LNCaP clone FGC (cell line): ENCODE measurements at regions not wholly inside any gene's neighbourhood (a gene's known extent, or its start where the extent isn't known, plus 50 kb on each side); places are given as distances from the start of the nearest gene placed in this dataset.

ENCODE experiments used
- DNase-seq: peaks from one replicate; pipeline ENCODE4 v3.0.0-alpha.2; 2011; ENCODE audit warnings: low read depth
- H3K4me3 ChIP-seq: 2 replicates; pipeline ENCODE4 v1.5.1; 2011; ENCODE audit warnings: mild to moderate bottlenecking, low read depth, low read length, control low read depth
- TF ChIP-seq, protein P1 (sequence below): IDR thresholded peaks from 2 replicates; pipeline ENCODE4 v1.5.1; 2012; ENCODE audit warnings: mild to moderate bottlenecking; ENCODE audit not compliant: control insufficient read depth, insufficient read depth; ENCODE audit errors: extremely low read depth

DNA sequence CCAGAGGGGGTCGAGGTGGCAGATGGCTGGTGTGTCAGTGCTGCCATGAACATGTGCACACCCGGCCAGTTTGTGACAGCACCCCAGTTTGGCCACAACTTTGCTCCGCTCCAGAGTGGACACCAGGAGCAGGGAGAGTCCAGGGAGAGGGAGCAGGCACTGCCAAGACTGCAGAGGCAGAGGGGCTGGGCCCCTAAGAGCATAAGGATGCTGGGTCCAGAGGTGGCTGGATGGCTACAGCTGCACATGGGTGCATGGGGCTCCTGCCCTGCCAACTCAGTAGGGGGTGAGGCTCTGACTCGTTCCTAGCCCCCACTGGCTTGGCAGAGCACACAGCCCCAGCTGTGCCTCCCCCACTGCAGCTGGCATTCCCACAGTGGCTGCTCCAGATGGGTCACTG, 999.2 kb upstream of the CRIM1 start:
- TF ChIP-seq, protein P1, sequence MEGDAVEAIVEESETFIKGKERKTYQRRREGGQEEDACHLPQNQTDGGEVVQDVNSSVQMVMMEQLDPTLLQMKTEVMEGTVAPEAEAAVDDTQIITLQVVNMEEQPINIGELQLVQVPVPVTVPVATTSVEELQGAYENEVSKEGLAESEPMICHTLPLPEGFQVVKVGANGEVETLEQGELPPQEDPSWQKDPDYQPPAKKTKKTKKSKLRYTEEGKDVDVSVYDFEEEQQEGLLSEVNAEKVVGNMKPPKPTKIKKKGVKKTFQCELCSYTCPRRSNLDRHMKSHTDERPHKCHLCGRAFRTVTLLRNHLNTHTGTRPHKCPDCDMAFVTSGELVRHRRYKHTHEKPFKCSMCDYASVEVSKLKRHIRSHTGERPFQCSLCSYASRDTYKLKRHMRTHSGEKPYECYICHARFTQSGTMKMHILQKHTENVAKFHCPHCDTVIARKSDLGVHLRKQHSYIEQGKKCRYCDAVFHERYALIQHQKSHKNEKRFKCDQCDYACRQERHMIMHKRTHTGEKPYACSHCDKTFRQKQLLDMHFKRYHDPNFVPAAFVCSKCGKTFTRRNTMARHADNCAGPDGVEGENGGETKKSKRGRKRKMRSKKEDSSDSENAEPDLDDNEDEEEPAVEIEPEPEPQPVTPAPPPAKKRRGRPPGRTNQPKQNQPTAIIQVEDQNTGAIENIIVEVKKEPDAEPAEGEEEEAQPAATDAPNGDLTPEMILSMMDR = no peak
- DNase-seq = no peak
- no peak overlapping the region for H3K4me3 ChIP-seq

DNA sequence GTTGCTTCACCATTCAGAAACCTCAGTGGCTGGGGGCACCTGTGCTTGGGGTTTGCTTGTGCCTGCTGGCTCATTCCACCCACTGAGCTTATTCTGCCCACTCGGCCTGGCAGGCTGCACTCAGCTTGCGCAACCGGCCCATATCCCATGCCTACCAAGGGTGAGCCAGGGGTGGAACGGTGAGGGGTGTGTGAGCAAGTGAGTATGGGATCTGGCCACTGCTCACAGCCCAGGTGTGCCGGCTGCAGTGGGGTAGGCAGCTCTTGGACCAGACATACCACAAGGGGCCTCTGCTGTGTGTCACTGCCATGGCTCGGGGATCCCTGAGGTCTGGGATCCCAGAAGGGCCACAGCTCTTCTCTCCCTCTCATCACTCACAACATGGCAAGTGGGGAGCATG, 1000.5 kb upstream of the CRIM1 start:
- no peak overlapping the region for H3K4me3 ChIP-seq
- no peak for DNase-seq
- TF ChIP-seq, protein P1 = no peak

DNA sequence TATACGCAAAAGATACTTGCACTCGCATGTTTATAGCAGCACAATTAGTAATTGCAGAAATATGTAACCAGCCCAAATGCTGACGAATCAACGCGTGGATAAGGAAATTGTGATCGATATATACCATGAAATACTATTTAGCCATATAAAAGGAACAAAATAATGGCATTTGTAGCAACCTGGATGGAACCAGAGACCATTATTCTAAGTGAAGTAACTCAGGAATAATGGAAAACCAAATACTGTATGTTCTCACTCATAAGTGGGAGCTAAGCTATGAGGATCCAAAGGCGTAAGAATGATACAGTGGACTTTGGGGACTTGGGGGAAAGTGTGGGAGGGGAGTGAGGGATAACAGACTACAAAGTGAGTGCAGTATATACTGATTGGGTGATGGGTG, 1008.0 kb upstream of the CRIM1 start:
- TF ChIP-seq, protein P1 = no peak
- H3K4me3 ChIP-seq = no peak overlapping the region
- DNase-seq = no peak

DNA sequence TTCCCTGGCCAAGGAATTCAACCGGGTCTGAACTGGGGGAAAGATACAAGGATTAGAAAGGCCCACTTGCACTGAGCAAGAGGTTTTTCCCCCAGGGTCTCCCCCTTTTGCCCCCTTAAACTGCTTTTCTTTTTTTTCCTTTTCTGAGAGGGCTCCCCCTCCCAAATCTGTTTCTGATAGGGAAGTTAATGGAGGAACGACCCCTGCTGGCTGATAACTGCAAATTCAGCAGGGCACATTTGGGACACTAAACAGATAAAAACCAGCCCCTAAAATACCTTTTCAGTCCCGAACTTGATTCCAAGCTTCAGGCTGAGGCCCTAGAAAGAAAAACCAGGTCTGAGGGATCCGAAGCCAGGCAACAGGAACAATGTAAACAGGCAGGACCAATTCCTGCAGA, 1012.4 kb upstream of the CRIM1 start:
- no peak for DNase-seq
- no peak overlapping the region for H3K4me3 ChIP-seq
- TF ChIP-seq, protein P1 = peak; percentile 44

DNA sequence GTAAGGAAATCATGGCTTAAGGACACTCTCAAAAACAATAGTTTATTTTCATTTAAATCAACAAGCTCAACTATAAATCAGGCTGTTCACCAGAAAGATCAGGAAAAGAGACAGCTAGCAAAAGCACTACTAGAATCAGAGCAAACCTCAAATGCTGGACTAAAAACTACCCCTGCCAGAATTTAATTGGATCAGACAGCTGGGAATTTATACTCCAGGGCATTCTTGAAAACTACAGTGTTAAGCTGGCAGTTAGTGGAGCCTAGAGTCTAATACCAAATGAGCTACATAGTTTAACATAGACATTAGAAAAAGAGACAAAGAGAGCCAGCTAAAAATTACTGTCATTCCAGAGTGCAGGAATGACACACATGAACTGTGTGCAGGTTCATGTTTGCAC, 1016.4 kb upstream of the CRIM1 start:
- no peak for DNase-seq
- TF ChIP-seq, protein P1 = no peak
- no peak overlapping the region for H3K4me3 ChIP-seq

DNA sequence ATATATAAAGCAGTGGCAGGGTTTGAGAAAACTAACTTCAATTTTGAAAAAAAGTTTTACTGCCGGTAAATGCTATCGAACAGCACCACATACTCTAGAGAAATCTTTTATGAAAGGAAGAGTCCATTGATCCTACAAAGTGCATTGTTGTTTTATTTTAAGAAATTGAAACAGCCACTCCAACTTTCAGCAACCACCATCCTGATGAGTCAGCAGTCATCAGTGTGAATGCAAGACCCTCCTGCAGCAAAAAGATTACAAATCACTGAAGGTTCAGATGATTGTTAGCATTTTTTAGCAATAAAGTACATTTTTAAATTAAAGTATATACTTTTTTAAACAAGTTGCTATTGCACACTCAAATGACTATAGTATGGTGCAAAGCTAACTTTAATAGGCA, 1017.7 kb upstream of the CRIM1 start:
- DNase-seq = no peak
- H3K4me3 ChIP-seq = no peak overlapping the region
- TF ChIP-seq, protein P1 = no peak

DNA sequence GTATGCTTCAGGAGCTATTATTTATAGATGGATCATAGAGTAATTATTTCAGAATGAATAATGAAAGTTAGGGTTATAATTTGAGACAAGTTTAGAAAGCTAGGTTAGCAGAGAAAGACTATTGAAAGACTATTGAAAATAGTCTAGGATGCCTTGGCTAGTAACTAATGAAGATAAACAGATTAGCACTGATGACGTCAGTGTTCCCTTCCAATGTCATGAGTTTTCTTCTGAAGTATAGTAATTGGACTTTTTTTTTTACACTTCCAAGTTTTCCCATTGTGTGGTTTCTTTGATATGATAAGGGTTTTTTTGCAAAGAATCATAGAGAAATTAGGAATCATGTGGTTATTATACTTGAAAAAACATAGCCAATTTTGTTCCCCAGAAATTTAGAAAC, 1041.5 kb upstream of the CRIM1 start:
- H3K4me3 ChIP-seq = no peak overlapping the region
- DNase-seq = no peak
- TF ChIP-seq, protein P1 = no peak
